Smooth muscle cell (in vitro differentiated cells): ENCODE measurements at regions not wholly inside any gene's neighbourhood (a gene's known extent, or its start where the extent isn't known, plus 50 kb on each side); places are given as distances from the start of the nearest gene placed in this dataset.

Source experiments
- DNase-seq: peaks from one replicate; lab custom pipeline; 2025; ENCODE audit not compliant: unreplicated experiment; lab: John Stamatoyannopoulos, UW
- H2AFZ ChIP-seq: fragments of 200-600 bp; sonication (generic); 2 replicates; pipeline ENCODE4 v1.6.0; 2016; ENCODE audit warnings: antibody characterized with exemption, low read depth, mild to moderate bottlenecking
- H3F3A ChIP-seq: fragments of 200-600 bp; sonication (generic); 2 replicates; pipeline ENCODE4 v1.6.0; 2017; ENCODE audit warnings: antibody characterized with exemption, low read depth
- H3K27ac ChIP-seq: fragments of 200-600 bp; sonication (generic); 2 replicates; pipeline ENCODE4 v1.5.1; 2016; ENCODE audit warnings: low read depth, mild to moderate bottlenecking
- H3K27me3 ChIP-seq: fragments of 200-600 bp; sonication (generic); 2 replicates; pipeline ENCODE4 v1.6.1; 2016; ENCODE audit warnings: low read depth, mild to moderate bottlenecking
- H3K36me3 ChIP-seq: fragments of 200-600 bp; sonication (generic); 2 replicates; pipeline ENCODE4 v1.5.1; 2016; ENCODE audit warnings: low read depth
- H3K4me1 ChIP-seq: fragments of 200-600 bp; sonication (generic); 2 replicates; pipeline ENCODE4 v1.5.1; 2016; ENCODE audit warnings: low read depth
- H3K4me2 ChIP-seq: fragments of 200-600 bp; sonication (generic); 2 replicates; pipeline ENCODE4 v1.6.0; 2016; ENCODE audit warnings: mild to moderate bottlenecking
- H3K4me3 ChIP-seq: fragments of 200-600 bp; sonication (generic); 2 replicates; pipeline ENCODE4 v1.5.1; 2016; ENCODE audit warnings: mild to moderate bottlenecking
- H3K79me2 ChIP-seq: fragments of 200-600 bp; sonication (generic); 2 replicates; pipeline ENCODE4 v1.6.0; 2016; ENCODE audit warnings: low read depth, mild to moderate bottlenecking
- H3K9ac ChIP-seq: fragments of 200-600 bp; sonication (generic); 2 replicates; pipeline ENCODE4 v1.6.0; 2016; ENCODE audit warnings: low read depth
- H3K9me3 ChIP-seq: fragments of 200-600 bp; sonication (generic); replicated peaks from 2 replicates; pipeline ENCODE4 v1.5.1; 2016; ENCODE audit warnings: low read depth
- H4K20me1 ChIP-seq: fragments of 200-600 bp; sonication (generic); 2 replicates; pipeline ENCODE4 v1.6.0; 2016; ENCODE audit warnings: low read depth
- CTCF ChIP-seq: fragments of 200-600 bp; sonication (generic); IDR thresholded peaks from 2 replicates; pipeline ENCODE4 v1.5.1; 2017; ENCODE audit warnings: borderline replicate concordance, mild to moderate bottlenecking, antibody characterized with exemption; ENCODE audit not compliant: insufficient read depth, poor library complexity, severe bottlenecking
- WGBS: methylation state at CpG from one replicate; pipeline ENCODE4 v1.1.7; 2016; ENCODE audit warnings: low lambda C conversion rate; 5-methylcytosine and 5-hydroxymethylcytosine counted together

GRCh38 chr9:90107040-90107725 is 502.4 kb downstream of the GADD45G start:
- Histone ChIP-seq H3K9ac (no peak overlapping the region), H3K4me2 (no peak overlapping the region), H3K4me1 (no peaks in the 10 kb centered on the region), H3F3A (no peaks in the 10 kb centered on the region), H2AFZ (no peak overlapping the region), H3K27me3 (no peaks in the 10 kb centered on the region), H3K27ac (no peak overlapping the region), H4K20me1 (no peaks in the 10 kb centered on the region), H3K79me2 (no peaks in the 10 kb centered on the region), H3K36me3 (no peaks in the 10 kb centered on the region), H3K9me3 (no peaks in the 10 kb centered on the region), H3K4me3 (no peak overlapping the region)
- no peak for DNase-seq
- TF ChIP-seq CTCF = no peak
- 67% methylated on average over 4 of the region's 4 CpGs for WGBS

GRCh38 chr9:90107726-90108655 is 503.2 kb downstream of the GADD45G start:
- DNase-seq = no peak
- Histone ChIP-seq H3F3A (no peaks in the 10 kb centered on the region), H3K9ac (no peak overlapping the region), H3K4me3 (no peak overlapping the region), H4K20me1 (no peaks in the 10 kb centered on the region), H3K4me2 (no peak overlapping the region), H3K79me2 (no peaks in the 10 kb centered on the region), H3K4me1 (no peaks in the 10 kb centered on the region), H3K9me3 (no peaks in the 10 kb centered on the region), H3K27ac (no peak overlapping the region), H3K36me3 (no peaks in the 10 kb centered on the region), H3K27me3 (no peaks in the 10 kb centered on the region), H2AFZ (no peak overlapping the region)
- TF ChIP-seq CTCF = no peak
- WGBS = 85% methylated on average over 7 of the region's 7 CpGs

GRCh38 chr9:90112788-90113187 is 508.0 kb downstream of the GADD45G start:
- Histone ChIP-seq H3K27me3 (no peaks in the 10 kb centered on the region), H3K36me3 (no peaks in the 10 kb centered on the region), H3K9me3 (no peaks in the 10 kb centered on the region), H3F3A (no peaks in the 10 kb centered on the region), H3K9ac (no peak overlapping the region), H2AFZ (no peak overlapping the region), H3K4me2 (no peak overlapping the region), H3K79me2 (no peaks in the 10 kb centered on the region), H3K4me1 (no peaks in the 10 kb centered on the region), H3K4me3 (no peak overlapping the region), H3K27ac (peak overlapping the region; percentile 13), H4K20me1 (no peaks in the 10 kb centered on the region)
- WGBS = 17% methylated on average over 4 of the region's 4 CpGs
- DNase-seq = no peak
- TF ChIP-seq CTCF = no peak
